GM10248 (cell line): ENCODE measurements at regions not wholly inside any gene's neighbourhood (a gene's known extent, or its start where the extent isn't known, plus 50 kb on each side); places are given as distances from the start of the nearest gene placed in this dataset.

ENCODE experiments used
- CTCF ChIA-PET: fragments of 300-600 bp; sonication (Branson Sonifier 250); formaldehyde crosslinking; extraction: SDS; loops from one replicate; lab custom pipeline; 2021; ENCODE audit warnings: antibody characterized with exemption; lab: Yijun Ruan, JAX
- POLR2A ChIA-PET: fragments of 350-650 bp; sonication (Branson Sonifier 250); formaldehyde crosslinking; extraction: SDS; loops from one replicate; lab custom pipeline; 2020; ENCODE audit warnings: antibody characterized with exemption; lab: Yijun Ruan, JAX
- DNase-seq: peaks from one replicate; pipeline ENCODE4 v3.0.0; 2012; ENCODE audit errors: extremely low spot score
- CTCF ChIP-seq: IDR thresholded peaks from 2 replicates; pipeline ENCODE4 v1.5.1; 2012; ENCODE audit warnings: mild to moderate bottlenecking, low read depth; ENCODE audit errors: extremely low read depth, missing control alignments, control extremely low read depth

- ChIA-PET CTCF (interaction anchor here (1.1 to 1.5 kb wide), 4 partner anchors 8 to 73 kb away, joined by 3 to 4 read pairs (median 4); no protein-coding TSS in a partner anchor), POLR2A (no interaction called here)
- DNase-seq, result no peak
- TF ChIP-seq CTCF, result no peak
These were observed 104.4 kb downstream of the CH25H start for GRCh38 chr10:89102735-89103134.

GRCh38 chr10:89101943-89102342, 105.2 kb downstream of the CH25H start:
- DNase-seq, result no peak
- POLR2A ChIA-PET, result no interaction called here
- TF ChIP-seq CTCF, result no peak
- CTCF ChIA-PET, result interaction anchor here (1.1 to 1.5 kb wide), 4 partner anchors 8 to 72 kb away, joined by 3 to 4 read pairs (median 4); no protein-coding TSS in a partner anchor

- ChIA-PET POLR2A (no interaction called here), CTCF (no interaction called here)
- TF ChIP-seq CTCF, result no peak
- DNase-seq, result no peak
These were observed 106.4 kb downstream of the CH25H start for GRCh38 chr10:89100680-89101079.

- POLR2A ChIA-PET, result no interaction called here
- DNase-seq, result no peak
- TF ChIP-seq CTCF, result no peak
- CTCF ChIA-PET, result interaction anchor here (2.2 kb wide), 1 partner anchor 10 kb away, joined by 9 read pairs; no protein-coding TSS in a partner anchor
These were observed 106.6 kb downstream of the FAS start for GRCh38 chr10:89097226-89097625.

GRCh38 chr10:89095701-89096391, 105.2 kb downstream of the FAS start:
- TF ChIP-seq CTCF, result no peak
- ChIA-PET POLR2A (no interaction called here), CTCF (interaction anchor here (1.2 to 2.2 kb wide), 2 partner anchors 9 to 66 kb away, joined by 5 to 9 read pairs; no protein-coding TSS in a partner anchor)
- DNase-seq, result no peak

- ChIA-PET CTCF (interaction anchor here (0.9 to 1.2 kb wide), 2 partner anchors 8 kb away, joined by 4 read pairs; no protein-coding TSS in a partner anchor), POLR2A (no interaction called here)
- no peak for DNase-seq
- TF ChIP-seq CTCF, result no peak
These were observed 103.1 kb downstream of the FAS start for GRCh38 chr10:89093728-89094127.
